H9 (cell line): ENCODE measurements at regions not wholly inside any gene's neighbourhood (a gene's known extent, or its start where the extent isn't known, plus 50 kb on each side); places are given as distances from the start of the nearest gene placed in this dataset.

Source experiments
- DNase-seq: peaks from one replicate; pipeline ENCODE4 v3.0.0-alpha.2; 2017
- H2AFZ ChIP-seq: one replicate; pipeline ENCODE4 v1.6.1; 2013; ENCODE audit warnings: mild to moderate bottlenecking, low read length, control low read depth, moderate library complexity
- H2AK5ac ChIP-seq: 2 replicates; pipeline ENCODE4 v1.6.1; 2013; ENCODE audit warnings: low read length, control low read depth, mixed read lengths; ENCODE audit not compliant: insufficient read length
- H2BK120ac ChIP-seq: one replicate; pipeline ENCODE4 v1.6.1; 2013; ENCODE audit warnings: low read depth, mild to moderate bottlenecking, low read length, control low read depth, inconsistent platforms; ENCODE audit not compliant: poor library complexity, severe bottlenecking
- H2BK12ac ChIP-seq: 2 replicates; pipeline ENCODE4 v1.6.1; 2013; ENCODE audit warnings: low read length, control low read depth, mixed read lengths, low read depth; ENCODE audit not compliant: insufficient read length
- H2BK15ac ChIP-seq: 2 replicates; pipeline ENCODE4 v1.6.1; 2013; ENCODE audit warnings: low read depth, low read length, control low read depth
- H2BK20ac ChIP-seq: one replicate; pipeline ENCODE4 v1.6.1; 2013; ENCODE audit warnings: low read depth, mild to moderate bottlenecking, low read length, control low read depth, inconsistent platforms; ENCODE audit not compliant: poor library complexity, severe bottlenecking
- H2BK5ac ChIP-seq: 2 replicates; pipeline ENCODE4 v1.6.1; 2013; ENCODE audit warnings: low read length, control low read depth, mixed read lengths; ENCODE audit not compliant: insufficient read length
- H3K14ac ChIP-seq: 2 replicates; pipeline ENCODE4 v1.6.1; 2013; ENCODE audit warnings: low read length, control low read depth; ENCODE audit not compliant: insufficient read depth
- H3K18ac ChIP-seq: 2 replicates; pipeline ENCODE4 v1.6.1; 2013; ENCODE audit warnings: low read depth, mild to moderate bottlenecking, mixed read lengths, low read length, control low read depth; ENCODE audit not compliant: insufficient read length
- H3K23ac ChIP-seq: 2 replicates; pipeline ENCODE4 v1.6.1; 2013; ENCODE audit warnings: low read length, control low read depth, mixed read lengths, low read depth; ENCODE audit not compliant: insufficient read length
- H3K23me2 ChIP-seq: 2 replicates; pipeline ENCODE4 v1.6.1; 2013; ENCODE audit warnings: low read depth, mild to moderate bottlenecking, mixed read lengths, low read length, control low read depth; ENCODE audit not compliant: insufficient read length, poor library complexity, severe bottlenecking
- H3K27ac ChIP-seq: 2 replicates; pipeline ENCODE4 v1.5.1; 2013; ENCODE audit warnings: low read length, control low read depth, mixed read lengths, low read depth; ENCODE audit not compliant: insufficient read length
- H3K27me3 ChIP-seq: 2 replicates; pipeline ENCODE4 v1.6.1; 2013; ENCODE audit warnings: low read length, control low read depth, inconsistent platforms; ENCODE audit not compliant: insufficient read depth
- H3K4ac ChIP-seq: 2 replicates; pipeline ENCODE4 v1.6.1; 2013; ENCODE audit warnings: low read depth, mild to moderate bottlenecking, control low read depth, inconsistent platforms, low read length, moderate library complexity
- H3K4me1 ChIP-seq: 2 replicates; pipeline ENCODE4 v1.6.1; 2013; ENCODE audit warnings: low read length, control low read depth, inconsistent platforms; ENCODE audit not compliant: insufficient read depth
- H3K4me2 ChIP-seq: 2 replicates; pipeline ENCODE4 v1.6.1; 2013; ENCODE audit warnings: low read length, control low read depth, mixed read lengths; ENCODE audit not compliant: insufficient read length, insufficient read depth
- H3K56ac ChIP-seq: 2 replicates; pipeline ENCODE4 v1.6.1; 2013; ENCODE audit warnings: low read depth, mild to moderate bottlenecking, mixed read lengths, low read length, control low read depth; ENCODE audit not compliant: insufficient read length
- H3K79me1 ChIP-seq: 2 replicates; pipeline ENCODE4 v1.6.1; 2013; ENCODE audit warnings: low read depth, mild to moderate bottlenecking, moderate library complexity, low read length, control low read depth, inconsistent platforms; ENCODE audit not compliant: insufficient read depth, poor library complexity, severe bottlenecking
- H3K79me2 ChIP-seq: 2 replicates; pipeline ENCODE4 v1.6.1; 2013; ENCODE audit warnings: low read length, control low read depth, inconsistent platforms; ENCODE audit not compliant: insufficient read depth
- H3K9ac ChIP-seq: 2 replicates; pipeline ENCODE4 v1.6.1; 2013; ENCODE audit warnings: low read length, control low read depth, mixed read lengths; ENCODE audit not compliant: insufficient read length; ENCODE audit errors: extremely low read depth
- H3K9me3 ChIP-seq: one replicate; pipeline ENCODE4 v1.6.1; 2013; ENCODE audit warnings: low read depth, low read length, inconsistent platforms; ENCODE audit not compliant: control insufficient read depth
- H3T11ph ChIP-seq: one replicate; pipeline ENCODE4 v1.6.1; 2013; ENCODE audit warnings: mild to moderate bottlenecking, low read length, control low read depth, inconsistent platforms
- H4K20me1 ChIP-seq: one replicate; pipeline ENCODE4 v1.6.1; 2013; ENCODE audit not compliant: control insufficient read depth, insufficient read length, insufficient read depth
- H4K5ac ChIP-seq: 2 replicates; pipeline ENCODE4 v1.6.1; 2013; ENCODE audit warnings: low read depth, mild to moderate bottlenecking, mixed read lengths, low read length, control low read depth; ENCODE audit not compliant: insufficient read length
- H4K8ac ChIP-seq: replicated peaks from 2 replicates; pipeline ENCODE4 v1.6.1; 2013; ENCODE audit warnings: low read length, control low read depth, mixed read lengths, low read depth; ENCODE audit not compliant: insufficient read length
- H4K91ac ChIP-seq: 2 replicates; pipeline ENCODE4 v1.6.1; 2013; ENCODE audit warnings: low read depth, mild to moderate bottlenecking, moderate library complexity, mixed read lengths, low read length, control low read depth; ENCODE audit not compliant: insufficient read length
- H3K27ac Mint-ChIP-seq, 3 experiments: 2 replicates in 2 of 3; 3 replicates in 1 of 3; pipeline ENCODE4 v1.8.0; 2020 to 2021; ENCODE audit warnings: mixed read lengths in 3 of 3, mild to moderate bottlenecking in 1 of 3, moderate library complexity in 1 of 3
- H3K27me3 Mint-ChIP-seq: 2 replicates; pipeline ENCODE4 v1.8.0; 2021; ENCODE audit warnings: low read depth, mild to moderate bottlenecking, moderate library complexity, mixed read lengths
- H3K36me3 Mint-ChIP-seq, 3 experiments: 2 replicates in 2 of 3; 3 replicates in 1 of 3; pipeline ENCODE4 v1.8.0; 2020 to 2021; ENCODE audit warnings: low read depth in 3 of 3, mixed read lengths in 3 of 3; ENCODE audit not compliant: insufficient read depth in 1 of 3
- H3K4me1 Mint-ChIP-seq, 2 experiments: 2 replicates each; pipeline ENCODE4 v1.8.0; 2020; ENCODE audit warnings: mixed read lengths in 2 of 2
- H3K4me3 Mint-ChIP-seq, 2 experiments: 2 replicates in 1 of 2; 3 replicates in 1 of 2; pipeline ENCODE4 v1.8.0; 2020 to 2021; ENCODE audit warnings: mild to moderate bottlenecking in 2 of 2, mixed read lengths in 2 of 2, moderate library complexity in 1 of 2
- H3K9me3 Mint-ChIP-seq, 2 experiments: 2 replicates in 1 of 2; 3 replicates in 1 of 2; pipeline ENCODE4 v1.8.0; 2020; ENCODE audit warnings: mild to moderate bottlenecking in 2 of 2, mixed read lengths in 2 of 2, moderate library complexity in 1 of 2
- WGBS: extraction: QIAGEN DNeasy Blood & Tissue Kit; methylation state at CpG from one replicate; pipeline ENCODE4 v1.1.7; 2013; ENCODE audit warnings: missing lambda C conversion rate, low lambda C conversion rate, mixed read lengths; ENCODE audit not compliant: insufficient read length; ENCODE audit errors: extremely low coverage; 5-methylcytosine and 5-hydroxymethylcytosine counted together
- TF ChIP-seq, protein P1 (sequence below): fragments of 200-600 bp; sonication (generic); conservative IDR thresholded peaks from 3 replicates; pipeline ENCODE4 v1.8.0; 2021; ENCODE audit warnings: antibody characterized with exemption, mild to moderate bottlenecking

DNA sequence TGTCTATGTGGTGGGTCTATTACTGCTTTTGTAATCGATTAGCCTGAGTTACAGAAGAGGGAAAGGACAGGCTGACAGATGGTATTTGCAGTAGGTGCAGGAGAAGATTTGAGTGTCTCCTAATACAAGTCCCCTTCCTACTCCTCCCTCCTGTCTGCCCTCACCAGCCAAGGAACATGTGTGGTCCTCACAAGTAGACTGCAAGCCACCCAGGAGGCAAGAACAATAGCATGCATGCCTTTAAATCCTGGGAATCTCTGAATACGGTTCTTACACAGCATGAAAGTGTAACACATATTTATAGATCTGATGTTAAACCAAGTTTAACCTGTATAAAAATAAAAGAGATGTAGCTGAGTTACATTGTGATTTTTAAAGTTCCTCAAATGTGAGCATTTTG, 117.0 kb downstream of the PTCSC3 start:
- H3K4ac ChIP-seq = no peak overlapping the region
- H3K18ac ChIP-seq = no peak overlapping the region
- Mint-ChIP-seq H3K4me1 (0 out of 4 replicates have a peak, but pooled peaks cover 0 to 5% of the 10 kb centered on the region in 2 experiments), H3K9me3 (no peaks in the 10 kb centered on the region), H3K36me3 (no peaks in the 10 kb centered on the region), H3K27me3 (no peaks in the 10 kb centered on the region; the same call in 1 of the 2 replicates), H3K4me3 (no peak overlapping the region), H3K27ac (no peak overlapping the region)
- DNase-seq = no peak
- H3K14ac ChIP-seq = no peak overlapping the region
- no peak overlapping the region for H4K8ac ChIP-seq
- no peak overlapping the region for H2BK120ac ChIP-seq
- H4K5ac ChIP-seq = no peak overlapping the region
- H2BK5ac ChIP-seq = no peak overlapping the region
- WGBS = no CpG with 5 or more reads among the region's 2 CpGs
- H3K79me1 ChIP-seq = no peaks in the 10 kb centered on the region
- H3K79me2 ChIP-seq = no peaks in the 10 kb centered on the region
- H3K23ac ChIP-seq = no peak overlapping the region
- no peaks in the 10 kb centered on the region for H3K23me2 ChIP-seq
- H2BK20ac ChIP-seq = no peak overlapping the region
- H3K9me3 ChIP-seq = no peaks in the 10 kb centered on the region
- H3K27me3 ChIP-seq = no peaks in the 10 kb centered on the region
- no peak overlapping the region for H2BK12ac ChIP-seq
- 0 out of 2 replicates have a peak, but pooled peaks cover 2% of the 10 kb centered on the region for H3K4me1 ChIP-seq
- H2BK15ac ChIP-seq = no peak overlapping the region
- H2AFZ ChIP-seq = no peak overlapping the region
- H3K56ac ChIP-seq = no peak overlapping the region
- H3K9ac ChIP-seq = no peak overlapping the region
- no peak overlapping the region for H3K4me2 ChIP-seq
- H3K27ac ChIP-seq = no peak overlapping the region
- no peak overlapping the region for H3T11ph ChIP-seq
- no peak overlapping the region for H4K91ac ChIP-seq
- TF ChIP-seq, protein P1, sequence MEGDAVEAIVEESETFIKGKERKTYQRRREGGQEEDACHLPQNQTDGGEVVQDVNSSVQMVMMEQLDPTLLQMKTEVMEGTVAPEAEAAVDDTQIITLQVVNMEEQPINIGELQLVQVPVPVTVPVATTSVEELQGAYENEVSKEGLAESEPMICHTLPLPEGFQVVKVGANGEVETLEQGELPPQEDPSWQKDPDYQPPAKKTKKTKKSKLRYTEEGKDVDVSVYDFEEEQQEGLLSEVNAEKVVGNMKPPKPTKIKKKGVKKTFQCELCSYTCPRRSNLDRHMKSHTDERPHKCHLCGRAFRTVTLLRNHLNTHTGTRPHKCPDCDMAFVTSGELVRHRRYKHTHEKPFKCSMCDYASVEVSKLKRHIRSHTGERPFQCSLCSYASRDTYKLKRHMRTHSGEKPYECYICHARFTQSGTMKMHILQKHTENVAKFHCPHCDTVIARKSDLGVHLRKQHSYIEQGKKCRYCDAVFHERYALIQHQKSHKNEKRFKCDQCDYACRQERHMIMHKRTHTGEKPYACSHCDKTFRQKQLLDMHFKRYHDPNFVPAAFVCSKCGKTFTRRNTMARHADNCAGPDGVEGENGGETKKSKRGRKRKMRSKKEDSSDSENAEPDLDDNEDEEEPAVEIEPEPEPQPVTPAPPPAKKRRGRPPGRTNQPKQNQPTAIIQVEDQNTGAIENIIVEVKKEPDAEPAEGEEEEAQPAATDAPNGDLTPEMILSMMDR = no peak
- no peak overlapping the region for H2AK5ac ChIP-seq
- no peaks in the 10 kb centered on the region for H4K20me1 ChIP-seq
